SK-N-SH (cell line): ENCODE measurements at regions not wholly inside any gene's neighbourhood (a gene's known extent, or its start where the extent isn't known, plus 50 kb on each side); places are given as distances from the start of the nearest gene placed in this dataset.

Experiments used
- CTCF ChIA-PET: fragments of 300-600, 350-600 bp; formaldehyde crosslinking; extraction: SDS; loops from one replicate; lab custom pipeline; 2021; lab: Yijun Ruan, JAX
- POLR2A ChIA-PET: fragments of 350-600 bp; sonication (Branson Sonifier 250); formaldehyde crosslinking; extraction: SDS; loops from one replicate; lab custom pipeline; 2020; ENCODE audit warnings: antibody characterized with exemption, inconsistent platforms; lab: Yijun Ruan, JAX
- DNase-seq: peaks from one replicate; pipeline ENCODE4 v3.0.0; 2012
- H2AFZ ChIP-seq: fragments of 200-600 bp; sonication (generic); 2 replicates; pipeline ENCODE4 v1.8.1; 2016; ENCODE audit warnings: antibody characterized with exemption, mild to moderate bottlenecking, low read depth
- H3F3A ChIP-seq: fragments of 200-600 bp; sonication (generic); replicated peaks from 2 replicates; pipeline ENCODE3; 2016; ENCODE audit warnings: antibody characterized with exemption, mild to moderate bottlenecking; ENCODE audit not compliant: insufficient read depth
- H3K27ac ChIP-seq, 2 experiments: fragments of 200-500 bp in 1 of 2; fragments of 200-600 bp in 1 of 2; sonication (Bioruptor generic) in 1 of 2; sonication (generic), shearing (Covaris generic) in 1 of 2; 2 replicates each; pipeline versions ENCODE4 v1.5.1 to v1.6.1; 2014 to 2016; ENCODE audit warnings: low read depth in 2 of 2, inconsistent platforms in 1 of 2, low read length in 1 of 2, mild to moderate bottlenecking in 1 of 2, mixed read lengths in 1 of 2
- H3K27me3 ChIP-seq: fragments of 200-600 bp; sonication (generic), shearing (Covaris generic); 2 replicates; pipeline ENCODE4 v1.6.1; 2016; ENCODE audit warnings: mixed run types; ENCODE audit not compliant: insufficient read depth
- H3K36me3 ChIP-seq, 2 experiments: fragments of 200-500 bp in 1 of 2; fragments of 200-600 bp in 1 of 2; sonication (Bioruptor generic) in 1 of 2; sonication (generic) in 1 of 2; replicated peaks in 1 of 2; 2 replicates each; pipeline versions ENCODE3 to v1.5.1; 2014 to 2016; ENCODE audit warnings: low read length in 1 of 2, mild to moderate bottlenecking in 1 of 2; ENCODE audit not compliant: insufficient read depth in 2 of 2, control insufficient read depth in 1 of 2
- H3K4me1 ChIP-seq, 2 experiments: fragments of 200-500 bp in 1 of 2; fragments of 200-600 bp in 1 of 2; sonication (Bioruptor generic) in 1 of 2; sonication (generic), shearing (Covaris generic) in 1 of 2; 2 replicates each; pipeline versions ENCODE4 v1.5.1 to v1.6.1; 2014 to 2016; ENCODE audit warnings: low read depth in 1 of 2, low read length in 1 of 2, mixed run types in 1 of 2; ENCODE audit not compliant: insufficient read depth in 2 of 2, control insufficient read depth in 1 of 2
- H3K4me2 ChIP-seq: fragments of 200-600 bp; sonication (generic), shearing (Covaris generic); 2 replicates; pipeline ENCODE4 v1.6.1; 2017; ENCODE audit warnings: mixed run types
- H3K4me3 ChIP-seq, 2 experiments: fragments of 200-500 bp in 1 of 2; fragments of 200-600 bp in 1 of 2; sonication (Bioruptor generic) in 1 of 2; sonication (generic), shearing (Covaris generic) in 1 of 2; 2 replicates each; pipeline versions ENCODE4 v1.5.1 to v1.8.1; 2014 to 2016; ENCODE audit warnings: low read depth in 2 of 2, inconsistent platforms in 1 of 2, low read length in 1 of 2, mild to moderate bottlenecking in 1 of 2, mixed read lengths in 1 of 2, moderate library complexity in 1 of 2
- H3K79me2 ChIP-seq: fragments of 200-600 bp; sonication (generic); 2 replicates; pipeline ENCODE4 v1.8.1; 2017; ENCODE audit warnings: mild to moderate bottlenecking; ENCODE audit not compliant: insufficient read depth
- H3K9ac ChIP-seq: fragments of 200-600 bp; sonication (generic); 2 replicates; pipeline ENCODE4 v1.6.1; 2017; ENCODE audit warnings: mixed run types
- H3K9me2 ChIP-seq: fragments of 200-600 bp; sonication (generic); 2 replicates; pipeline ENCODE4 v1.6.1; 2017; ENCODE audit warnings: mixed run types
- H3K9me3 ChIP-seq: fragments of 200-600 bp; sonication (generic); 2 replicates; pipeline ENCODE4 v1.6.1; 2017; ENCODE audit warnings: mixed run types, mild to moderate bottlenecking, moderate library complexity
- H4K20me1 ChIP-seq: fragments of 200-600 bp; sonication (generic); 2 replicates; pipeline ENCODE4 v1.6.1; 2017; ENCODE audit warnings: mild to moderate bottlenecking, mixed run types; ENCODE audit not compliant: insufficient read depth
- CHD2 ChIP-seq: fragments of 150-350 bp; IDR thresholded peaks from 2 replicates; pipeline ENCODE4 v1.6.1; 2018; ENCODE audit warnings: low read length; ENCODE audit not compliant: partially characterized antibody
- FOSL2 ChIP-seq: IDR thresholded peaks from 2 replicates; pipeline ENCODE4 v1.4.0; 2012; ENCODE audit warnings: low read depth, mild to moderate bottlenecking, moderate library complexity, borderline replicate concordance
- FOXM1 ChIP-seq: IDR thresholded peaks from 2 replicates; pipeline ENCODE4 v1.4.0; 2012; ENCODE audit warnings: low read depth, mild to moderate bottlenecking
- MXI1 ChIP-seq: IDR thresholded peaks from 2 replicates; pipeline ENCODE4 v1.6.1; 2012; ENCODE audit warnings: mild to moderate bottlenecking, low read depth, low read length, improper control_type of control experiment
- NRF1 ChIP-seq: IDR thresholded peaks from 2 replicates; pipeline ENCODE4 v1.6.1; 2012; ENCODE audit warnings: low read depth, mild to moderate bottlenecking, low read length
- POLR2AphosphoS5 ChIP-seq: IDR thresholded peaks from 2 replicates; pipeline ENCODE4 v1.6.1; 2012; ENCODE audit warnings: low read depth, low read length
- RAD21 ChIP-seq: IDR thresholded peaks from 2 replicates; pipeline ENCODE4 v1.6.1; 2012; ENCODE audit warnings: mild to moderate bottlenecking, low read length
- RCOR1 ChIP-seq: fragments of 150-350 bp; IDR thresholded peaks from 2 replicates; pipeline ENCODE4 v1.6.1; 2017; ENCODE audit warnings: antibody characterized with exemption, low read length
- RFX5 ChIP-seq: IDR thresholded peaks from 2 replicates; pipeline ENCODE4 v1.6.1; 2012; ENCODE audit warnings: mild to moderate bottlenecking, improper control_type of control experiment, low read length
- SIN3A ChIP-seq: IDR thresholded peaks from 2 replicates; pipeline ENCODE4 v1.6.1; 2012; ENCODE audit warnings: low read depth, mild to moderate bottlenecking, low read length, moderate library complexity, borderline replicate concordance
- SMC3 ChIP-seq: IDR thresholded peaks from 2 replicates; pipeline ENCODE4 v1.6.1; 2012; ENCODE audit warnings: low read depth, low read length, improper control_type of control experiment
- TAF1 ChIP-seq: IDR thresholded peaks from 2 replicates; pipeline ENCODE4 v1.6.1; 2012; ENCODE audit warnings: low read depth, mild to moderate bottlenecking, low read length, moderate library complexity, borderline replicate concordance
- TCF12 ChIP-seq: IDR thresholded peaks from 2 replicates; pipeline ENCODE4 v1.4.0; 2012
- TEAD4 ChIP-seq: IDR thresholded peaks from 2 replicates; pipeline ENCODE4 v1.4.0; 2012; ENCODE audit warnings: mild to moderate bottlenecking, borderline replicate concordance; ENCODE audit not compliant: insufficient read depth
- YY1 ChIP-seq: IDR thresholded peaks from 2 replicates; pipeline ENCODE4 v1.4.0; 2012; ENCODE audit warnings: low read depth, mild to moderate bottlenecking
- WGBS: methylation state at CpG from one replicate; pipeline ENCODE4 v1.1.6; 2017; ENCODE audit warnings: low lambda C conversion rate; 5-methylcytosine and 5-hydroxymethylcytosine counted together
- TF ChIP-seq, protein P1 (sequence below): IDR thresholded peaks from 2 replicates; pipeline ENCODE4 v1.4.0; 2012; ENCODE audit warnings: low read depth
- TF ChIP-seq, protein P2 (sequence below): IDR thresholded peaks from 2 replicates; pipeline ENCODE4 v1.6.1; 2012; ENCODE audit warnings: mild to moderate bottlenecking, low read depth, low read length, moderate library complexity
- TF ChIP-seq, protein P3 (sequence below): fragments of 150-350 bp; IDR thresholded peaks from 2 replicates; pipeline ENCODE4 v1.6.1; 2017; ENCODE audit warnings: antibody characterized with exemption, low read length, low read depth, borderline replicate concordance
- TF ChIP-seq, protein P4 (sequence below): IDR thresholded peaks from 2 replicates; pipeline ENCODE4; 2012
- TF ChIP-seq, protein P5 (sequence below): fragments of 200-600 bp; sonication (generic); IDR thresholded peaks from 2 replicates; pipeline ENCODE4 v1.6.1; 2017; ENCODE audit warnings: antibody characterized with exemption, mild to moderate bottlenecking, moderate library complexity
- TF ChIP-seq, protein P6 (sequence below): fragments of 150-350 bp; IDR thresholded peaks from 2 replicates; pipeline ENCODE4 v1.6.1; 2016; ENCODE audit warnings: mild to moderate bottlenecking, low read depth, low read length
- TF ChIP-seq, protein P7 (sequence below): IDR thresholded peaks from 2 replicates; pipeline ENCODE4 v1.4.0; 2012; ENCODE audit warnings: low read depth, borderline replicate concordance

DNA sequence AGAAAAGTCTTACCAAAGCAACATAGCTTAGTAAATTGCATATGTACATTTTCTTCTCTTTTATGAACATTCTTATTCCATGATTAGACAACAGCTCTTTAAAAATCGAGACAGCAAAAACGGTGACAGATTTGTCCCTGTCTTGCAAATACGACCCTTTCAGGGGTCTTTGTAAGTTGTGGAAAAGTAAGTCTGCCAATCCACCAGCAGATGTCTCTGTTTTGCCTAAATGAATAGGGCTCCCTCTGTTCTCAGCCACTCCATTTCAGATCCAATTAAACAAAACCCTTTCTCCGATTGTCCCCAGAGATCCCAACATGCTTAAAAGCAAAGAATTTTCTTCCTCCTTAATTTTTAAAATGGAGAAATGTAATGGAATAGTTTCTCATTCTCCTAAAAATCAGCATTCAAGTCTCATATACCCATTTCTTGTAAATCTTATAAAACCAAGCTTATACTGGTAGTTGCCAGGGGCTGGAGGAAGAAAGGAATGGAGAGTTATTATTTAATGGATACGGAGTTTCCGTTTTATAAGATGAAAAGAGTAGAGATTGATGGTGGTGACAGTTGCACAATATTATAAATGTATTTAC lies 61.0 kb upstream of the NFE2L3 start:
- H3K4me3 ChIP-seq: no peak overlapping the region
- DNase-seq: peak; percentile 80
- no peaks in the 10 kb centered on the region for H3K36me3 ChIP-seq
- no peak overlapping the region for H3K9ac ChIP-seq
- ChIA-PET POLR2A (interaction anchor here (0.7 to 1.2 kb wide), 2 partner anchors 109 to 278 kb away, joined by 4 to 5 read pairs; no protein-coding TSS in a partner anchor), CTCF (interaction anchor here (0.6 to 15.5 kb wide), 98 partner anchors 8 to 1070 kb away, joined by 3 to 363 read pairs (median 4); partner anchors contain the start of genes CBX3, HNRNPA2B1, NFE2L3 and SNX10)
- 6% methylated on average over 6 of the region's 6 CpGs for WGBS
- H3K27me3 ChIP-seq: no peaks in the 10 kb centered on the region
- H3K9me2 ChIP-seq: no peaks in the 10 kb centered on the region
- H3K79me2 ChIP-seq: no peaks in the 10 kb centered on the region
- no peaks in the 10 kb centered on the region for H3K9me3 ChIP-seq
- no peak overlapping the region for H3K27ac ChIP-seq
- peaks cover 0 to 2% of the 10 kb centered on the region in 2 experiments; a peak in 2 of 4 replicates for H3K4me1 ChIP-seq
- H3K4me2 ChIP-seq: peak overlapping the region; percentile 47; the same call in 1 of the 2 replicates
- no peak overlapping the region for H2AFZ ChIP-seq
- no peaks in the 10 kb centered on the region for H3F3A ChIP-seq
- H4K20me1 ChIP-seq: no peaks in the 10 kb centered on the region
- TF ChIP-seq, protein P1, sequence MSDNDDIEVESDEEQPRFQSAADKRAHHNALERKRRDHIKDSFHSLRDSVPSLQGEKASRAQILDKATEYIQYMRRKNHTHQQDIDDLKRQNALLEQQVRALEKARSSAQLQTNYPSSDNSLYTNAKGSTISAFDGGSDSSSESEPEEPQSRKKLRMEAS: no peak
- TF ChIP-seq SMC3: peak; percentile 95
- TF ChIP-seq, protein P2, sequence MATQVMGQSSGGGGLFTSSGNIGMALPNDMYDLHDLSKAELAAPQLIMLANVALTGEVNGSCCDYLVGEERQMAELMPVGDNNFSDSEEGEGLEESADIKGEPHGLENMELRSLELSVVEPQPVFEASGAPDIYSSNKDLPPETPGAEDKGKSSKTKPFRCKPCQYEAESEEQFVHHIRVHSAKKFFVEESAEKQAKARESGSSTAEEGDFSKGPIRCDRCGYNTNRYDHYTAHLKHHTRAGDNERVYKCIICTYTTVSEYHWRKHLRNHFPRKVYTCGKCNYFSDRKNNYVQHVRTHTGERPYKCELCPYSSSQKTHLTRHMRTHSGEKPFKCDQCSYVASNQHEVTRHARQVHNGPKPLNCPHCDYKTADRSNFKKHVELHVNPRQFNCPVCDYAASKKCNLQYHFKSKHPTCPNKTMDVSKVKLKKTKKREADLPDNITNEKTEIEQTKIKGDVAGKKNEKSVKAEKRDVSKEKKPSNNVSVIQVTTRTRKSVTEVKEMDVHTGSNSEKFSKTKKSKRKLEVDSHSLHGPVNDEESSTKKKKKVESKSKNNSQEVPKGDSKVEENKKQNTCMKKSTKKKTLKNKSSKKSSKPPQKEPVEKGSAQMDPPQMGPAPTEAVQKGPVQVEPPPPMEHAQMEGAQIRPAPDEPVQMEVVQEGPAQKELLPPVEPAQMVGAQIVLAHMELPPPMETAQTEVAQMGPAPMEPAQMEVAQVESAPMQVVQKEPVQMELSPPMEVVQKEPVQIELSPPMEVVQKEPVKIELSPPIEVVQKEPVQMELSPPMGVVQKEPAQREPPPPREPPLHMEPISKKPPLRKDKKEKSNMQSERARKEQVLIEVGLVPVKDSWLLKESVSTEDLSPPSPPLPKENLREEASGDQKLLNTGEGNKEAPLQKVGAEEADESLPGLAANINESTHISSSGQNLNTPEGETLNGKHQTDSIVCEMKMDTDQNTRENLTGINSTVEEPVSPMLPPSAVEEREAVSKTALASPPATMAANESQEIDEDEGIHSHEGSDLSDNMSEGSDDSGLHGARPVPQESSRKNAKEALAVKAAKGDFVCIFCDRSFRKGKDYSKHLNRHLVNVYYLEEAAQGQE: no peak
- TF ChIP-seq, protein P3, sequence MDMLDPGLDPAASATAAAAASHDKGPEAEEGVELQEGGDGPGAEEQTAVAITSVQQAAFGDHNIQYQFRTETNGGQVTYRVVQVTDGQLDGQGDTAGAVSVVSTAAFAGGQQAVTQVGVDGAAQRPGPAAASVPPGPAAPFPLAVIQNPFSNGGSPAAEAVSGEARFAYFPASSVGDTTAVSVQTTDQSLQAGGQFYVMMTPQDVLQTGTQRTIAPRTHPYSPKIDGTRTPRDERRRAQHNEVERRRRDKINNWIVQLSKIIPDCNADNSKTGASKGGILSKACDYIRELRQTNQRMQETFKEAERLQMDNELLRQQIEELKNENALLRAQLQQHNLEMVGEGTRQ: no peak
- TF ChIP-seq TCF12: no peak
- TF ChIP-seq, protein P4, sequence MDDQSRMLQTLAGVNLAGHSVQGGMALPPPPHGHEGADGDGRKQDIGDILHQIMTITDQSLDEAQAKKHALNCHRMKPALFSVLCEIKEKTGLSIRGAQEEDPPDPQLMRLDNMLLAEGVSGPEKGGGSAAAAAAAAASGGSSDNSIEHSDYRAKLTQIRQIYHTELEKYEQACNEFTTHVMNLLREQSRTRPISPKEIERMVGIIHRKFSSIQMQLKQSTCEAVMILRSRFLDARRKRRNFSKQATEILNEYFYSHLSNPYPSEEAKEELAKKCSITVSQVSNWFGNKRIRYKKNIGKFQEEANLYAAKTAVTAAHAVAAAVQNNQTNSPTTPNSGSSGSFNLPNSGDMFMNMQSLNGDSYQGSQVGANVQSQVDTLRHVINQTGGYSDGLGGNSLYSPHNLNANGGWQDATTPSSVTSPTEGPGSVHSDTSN: peak; percentile 24; the same call in 1 of the 2 replicates
- TF ChIP-seq, protein P5, sequence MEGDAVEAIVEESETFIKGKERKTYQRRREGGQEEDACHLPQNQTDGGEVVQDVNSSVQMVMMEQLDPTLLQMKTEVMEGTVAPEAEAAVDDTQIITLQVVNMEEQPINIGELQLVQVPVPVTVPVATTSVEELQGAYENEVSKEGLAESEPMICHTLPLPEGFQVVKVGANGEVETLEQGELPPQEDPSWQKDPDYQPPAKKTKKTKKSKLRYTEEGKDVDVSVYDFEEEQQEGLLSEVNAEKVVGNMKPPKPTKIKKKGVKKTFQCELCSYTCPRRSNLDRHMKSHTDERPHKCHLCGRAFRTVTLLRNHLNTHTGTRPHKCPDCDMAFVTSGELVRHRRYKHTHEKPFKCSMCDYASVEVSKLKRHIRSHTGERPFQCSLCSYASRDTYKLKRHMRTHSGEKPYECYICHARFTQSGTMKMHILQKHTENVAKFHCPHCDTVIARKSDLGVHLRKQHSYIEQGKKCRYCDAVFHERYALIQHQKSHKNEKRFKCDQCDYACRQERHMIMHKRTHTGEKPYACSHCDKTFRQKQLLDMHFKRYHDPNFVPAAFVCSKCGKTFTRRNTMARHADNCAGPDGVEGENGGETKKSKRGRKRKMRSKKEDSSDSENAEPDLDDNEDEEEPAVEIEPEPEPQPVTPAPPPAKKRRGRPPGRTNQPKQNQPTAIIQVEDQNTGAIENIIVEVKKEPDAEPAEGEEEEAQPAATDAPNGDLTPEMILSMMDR: peak; percentile 97
- TF ChIP-seq YY1: no peak
- TF ChIP-seq SIN3A: no peak
- TF ChIP-seq FOSL2: no peak
- no peak for TF ChIP-seq TAF1
- peak; percentile 62; the same call in 1 of the 2 replicates for TF ChIP-seq RCOR1
- TF ChIP-seq RAD21: peak; percentile 94
- TF ChIP-seq MXI1: 0 out of 2 replicates have a peak, but pooled peaks have one; percentile 33
- TF ChIP-seq FOXM1: no peak
- TF ChIP-seq CHD2: peak; percentile 59
- TF ChIP-seq RFX5: peak; percentile 65
- TF ChIP-seq POLR2AphosphoS5: no peak
- TF ChIP-seq NRF1: no peak
- TF ChIP-seq TEAD4: no peak
- TF ChIP-seq, protein P6, sequence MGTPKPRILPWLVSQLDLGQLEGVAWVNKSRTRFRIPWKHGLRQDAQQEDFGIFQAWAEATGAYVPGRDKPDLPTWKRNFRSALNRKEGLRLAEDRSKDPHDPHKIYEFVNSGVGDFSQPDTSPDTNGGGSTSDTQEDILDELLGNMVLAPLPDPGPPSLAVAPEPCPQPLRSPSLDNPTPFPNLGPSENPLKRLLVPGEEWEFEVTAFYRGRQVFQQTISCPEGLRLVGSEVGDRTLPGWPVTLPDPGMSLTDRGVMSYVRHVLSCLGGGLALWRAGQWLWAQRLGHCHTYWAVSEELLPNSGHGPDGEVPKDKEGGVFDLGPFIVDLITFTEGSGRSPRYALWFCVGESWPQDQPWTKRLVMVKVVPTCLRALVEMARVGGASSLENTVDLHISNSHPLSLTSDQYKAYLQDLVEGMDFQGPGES: no peak
- TF ChIP-seq, protein P7, sequence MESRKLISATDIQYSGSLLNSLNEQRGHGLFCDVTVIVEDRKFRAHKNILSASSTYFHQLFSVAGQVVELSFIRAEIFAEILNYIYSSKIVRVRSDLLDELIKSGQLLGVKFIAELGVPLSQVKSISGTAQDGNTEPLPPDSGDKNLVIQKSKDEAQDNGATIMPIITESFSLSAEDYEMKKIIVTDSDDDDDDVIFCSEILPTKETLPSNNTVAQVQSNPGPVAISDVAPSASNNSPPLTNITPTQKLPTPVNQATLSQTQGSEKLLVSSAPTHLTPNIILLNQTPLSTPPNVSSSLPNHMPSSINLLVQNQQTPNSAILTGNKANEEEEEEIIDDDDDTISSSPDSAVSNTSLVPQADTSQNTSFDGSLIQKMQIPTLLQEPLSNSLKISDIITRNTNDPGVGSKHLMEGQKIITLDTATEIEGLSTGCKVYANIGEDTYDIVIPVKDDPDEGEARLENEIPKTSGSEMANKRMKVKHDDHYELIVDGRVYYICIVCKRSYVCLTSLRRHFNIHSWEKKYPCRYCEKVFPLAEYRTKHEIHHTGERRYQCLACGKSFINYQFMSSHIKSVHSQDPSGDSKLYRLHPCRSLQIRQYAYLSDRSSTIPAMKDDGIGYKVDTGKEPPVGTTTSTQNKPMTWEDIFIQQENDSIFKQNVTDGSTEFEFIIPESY: no peak
